GM23338 (cell line): ENCODE measurements at regions not wholly inside any gene's neighbourhood (a gene's known extent, or its start where the extent isn't known, plus 50 kb on each side); places are given as distances from the start of the nearest gene placed in this dataset.

Source experiments
- ATAC-seq: fragments of 200-7000 bp; cut with Tn5 transposase; 3 replicates; pipeline ENCODE4 v1.9.1; 2020
- DNase-seq: peaks from one replicate; pipeline ENCODE4 v3.0.0-alpha.2; 2015; ENCODE audit warnings: low spot score
- H2AFZ ChIP-seq: fragments of 200-600 bp; sonication (generic); 2 replicates; pipeline ENCODE4 v1.8.0; 2016; ENCODE audit warnings: antibody characterized with exemption, mild to moderate bottlenecking, moderate library complexity
- H3F3A ChIP-seq: fragments of 200-600 bp; sonication (generic); replicated peaks from 2 replicates; pipeline ENCODE4 v1.8.0; 2017; ENCODE audit warnings: antibody characterized with exemption, mixed run types, low read depth
- H3K27ac ChIP-seq: fragments of 200-600 bp; sonication (generic); 2 replicates; pipeline ENCODE4 v1.6.1; 2016; ENCODE audit warnings: low read depth
- H3K27me3 ChIP-seq: fragments of 200-600 bp; sonication (generic); 2 replicates; pipeline ENCODE4 v1.8.0; 2016; ENCODE audit warnings: mild to moderate bottlenecking, mixed run types, moderate library complexity; ENCODE audit not compliant: insufficient read depth
- H3K36me3 ChIP-seq: fragments of 200-600 bp; sonication (generic); 2 replicates; pipeline ENCODE4 v1.8.0; 2016; ENCODE audit warnings: mild to moderate bottlenecking; ENCODE audit not compliant: insufficient read depth
- H3K4me1 ChIP-seq: fragments of 200-600 bp; sonication (generic); 2 replicates; pipeline ENCODE4 v1.8.0; 2016; ENCODE audit warnings: mild to moderate bottlenecking, moderate library complexity; ENCODE audit not compliant: insufficient read depth
- H3K4me2 ChIP-seq: fragments of 200-600 bp; sonication (generic); 2 replicates; pipeline ENCODE4 v1.7.1; 2017; ENCODE audit warnings: mixed run types
- H3K4me3 ChIP-seq: fragments of 200-600 bp; sonication (generic); 2 replicates; pipeline ENCODE4 v1.6.1; 2016; ENCODE audit warnings: mixed run types
- H3K79me2 ChIP-seq: fragments of 200-600 bp; sonication (generic); replicated peaks from 2 replicates; pipeline ENCODE4 v1.8.0; 2017; ENCODE audit warnings: mild to moderate bottlenecking; ENCODE audit not compliant: insufficient read depth
- H3K9me2 ChIP-seq: fragments of 200-600 bp; sonication (generic); 2 replicates; pipeline ENCODE4 v1.8.0; 2017; ENCODE audit not compliant: insufficient read depth
- H4K20me1 ChIP-seq: fragments of 200-600 bp; sonication (generic); replicated peaks from 2 replicates; pipeline ENCODE4 v1.8.0; 2017; ENCODE audit warnings: mild to moderate bottlenecking; ENCODE audit not compliant: insufficient read depth
- H3K27ac Mint-ChIP-seq: 2 replicates; pipeline ENCODE4 v1.8.0; 2020; ENCODE audit warnings: inconsistent platforms, mild to moderate bottlenecking, moderate library complexity, mixed read lengths
- H3K27me3 Mint-ChIP-seq: 3 replicates; pipeline ENCODE4 v1.8.0; 2022; ENCODE audit warnings: low read depth, mild to moderate bottlenecking, moderate library complexity, mixed read lengths, inconsistent platforms; ENCODE audit not compliant: insufficient read depth, poor library complexity
- H3K36me3 Mint-ChIP-seq: 3 replicates; pipeline ENCODE4 v1.8.0; 2021; ENCODE audit warnings: low read depth, mild to moderate bottlenecking, inconsistent platforms, moderate library complexity, mixed read lengths
- H3K4me1 Mint-ChIP-seq: 3 replicates; pipeline ENCODE4 v1.8.0; 2020; ENCODE audit warnings: mild to moderate bottlenecking, inconsistent platforms, mixed read lengths
- H3K4me3 Mint-ChIP-seq: 3 replicates; pipeline ENCODE4 v1.8.0; 2021; ENCODE audit warnings: moderate library complexity, mild to moderate bottlenecking, inconsistent platforms, mixed read lengths
- H3K9me3 Mint-ChIP-seq: 3 replicates; pipeline ENCODE4 v1.8.0; 2020; ENCODE audit warnings: moderate library complexity, mild to moderate bottlenecking, inconsistent platforms, mixed read lengths
- CREB1 ChIP-seq: fragments of 250-450 bp; sonication (Bioruptor Pico); IDR thresholded peaks from 2 replicates; pipeline ENCODE4 v1.5.0; 2020; ENCODE audit warnings: low read depth, mild to moderate bottlenecking, moderate library complexity
- EZH2 ChIP-seq: fragments of 200-600 bp; sonication (generic); IDR thresholded peaks from one replicate; pipeline ENCODE4 v1.8.0; 2017; ENCODE audit warnings: antibody characterized with exemption, mild to moderate bottlenecking, low read depth; ENCODE audit not compliant: unreplicated experiment
- EZH2phosphoT487 ChIP-seq: fragments of 200-600 bp; sonication (generic); IDR thresholded peaks from one replicate; pipeline ENCODE4 v1.8.1; 2018; ENCODE audit warnings: antibody characterized with exemption; ENCODE audit not compliant: unreplicated experiment
- JUNB ChIP-seq: IDR thresholded peaks from one replicate; pipeline ENCODE4 v1.6.1; 2016; ENCODE audit warnings: antibody characterized with exemption; ENCODE audit not compliant: unreplicated experiment
- NANOG ChIP-seq: IDR thresholded peaks from 2 replicates; pipeline ENCODE4 v1.6.1; 2016; ENCODE audit warnings: antibody characterized with exemption, borderline replicate concordance
- POLR2AphosphoS5 ChIP-seq: IDR thresholded peaks from 2 replicates; pipeline ENCODE4 v1.6.1; 2016; ENCODE audit warnings: antibody characterized with exemption, low read depth
- STAT1 ChIP-seq: IDR thresholded peaks from one replicate; pipeline ENCODE4 v1.6.1; 2016; ENCODE audit warnings: antibody characterized with exemption; ENCODE audit not compliant: unreplicated experiment
- ZNF114 ChIP-seq: fragments of 250-450 bp; sonication (Bioruptor Pico); IDR thresholded peaks from 2 replicates; pipeline ENCODE4 v1.5.0; 2020; ENCODE audit warnings: mild to moderate bottlenecking, moderate library complexity
- ZNF331 ChIP-seq: fragments of 250-450 bp; sonication (Bioruptor Pico); IDR thresholded peaks from 2 replicates; pipeline ENCODE4 v1.5.0; 2020; ENCODE audit warnings: low read depth, mild to moderate bottlenecking, moderate library complexity
- TF ChIP-seq, protein P1 (sequence below), 2 experiments: fragments of 200-600 bp in 1 of 2; sonication (generic) in 1 of 2; conservative IDR thresholded peaks; 2 replicates each; pipeline versions ENCODE4 v1.5.1 to v1.6.1; 2016 to 2017; ENCODE audit warnings: antibody characterized with exemption in 2 of 2, low read depth in 2 of 2, mild to moderate bottlenecking in 2 of 2, moderate library complexity in 1 of 2
- TF ChIP-seq, protein P2 (sequence below): fragments of 250-450 bp; sonication (Bioruptor Pico); IDR thresholded peaks from 2 replicates; pipeline ENCODE4 v1.5.0; 2020; ENCODE audit warnings: mild to moderate bottlenecking, moderate library complexity
- TF ChIP-seq, protein P3 (sequence below): IDR thresholded peaks from one replicate; pipeline ENCODE4 v1.6.1; 2018; ENCODE audit warnings: antibody characterized with exemption; ENCODE audit not compliant: unreplicated experiment
- TF ChIP-seq, protein P4 (sequence below): IDR thresholded peaks from 2 replicates; pipeline ENCODE4 v1.6.1; 2016; ENCODE audit warnings: antibody characterized with exemption

DNA sequence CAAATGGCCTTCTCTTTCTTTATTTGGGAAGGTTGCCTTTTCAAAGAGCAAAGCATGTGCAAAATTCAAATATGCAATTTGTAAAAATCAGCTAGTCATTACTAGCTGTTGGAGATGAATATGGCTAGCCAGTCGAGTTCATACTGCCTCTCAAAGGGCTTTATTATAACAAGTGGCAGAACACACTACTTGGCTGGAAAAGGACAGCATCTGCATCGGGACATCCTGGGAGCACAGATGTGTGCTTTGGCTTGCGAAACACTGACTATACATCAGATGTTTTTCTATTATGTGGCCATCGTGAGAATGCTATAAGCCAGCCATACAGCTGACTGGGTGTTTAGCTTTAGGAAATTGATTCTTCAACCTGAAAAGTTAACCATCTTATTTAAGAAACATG lies 424.2 kb downstream of the KCTD12 start:
- peaks cover 1% of the 10 kb centered on the region for H3K27me3 Mint-ChIP-seq
- Histone ChIP-seq H4K20me1 (no peaks in the 10 kb centered on the region), H3K27ac (no peak overlapping the region), H3F3A (no peaks in the 10 kb centered on the region), H3K9me2 (no peaks in the 10 kb centered on the region; the same call in 1 of the 2 replicates), H3K27me3 (no peaks in the 10 kb centered on the region), H3K4me1 (peaks cover 10% of the 10 kb centered on the region; the same call in 1 of the 2 replicates), H3K4me2 (no peak overlapping the region), H3K4me3 (no peak overlapping the region), H3K79me2 (no peaks in the 10 kb centered on the region), H2AFZ (no peak overlapping the region), H3K36me3 (no peaks in the 10 kb centered on the region)
- no peak overlapping the region for H3K27ac Mint-ChIP-seq
- H3K4me1 Mint-ChIP-seq, result no peaks in the 10 kb centered on the region; the same call in 1 of the 3 replicates
- no peak for DNase-seq
- TF ChIP-seq STAT1 (no peak), EZH2phosphoT487 (no peak), ZNF114 (CRISPR knock-in tag) (no peak), JUNB (no peak), POLR2AphosphoS5 (no peak), EZH2 (no peak), ZNF331 (no peak), NANOG (no peak), CREB1 (CRISPR knock-in tag) (no peak)
- TF ChIP-seq, protein P1, sequence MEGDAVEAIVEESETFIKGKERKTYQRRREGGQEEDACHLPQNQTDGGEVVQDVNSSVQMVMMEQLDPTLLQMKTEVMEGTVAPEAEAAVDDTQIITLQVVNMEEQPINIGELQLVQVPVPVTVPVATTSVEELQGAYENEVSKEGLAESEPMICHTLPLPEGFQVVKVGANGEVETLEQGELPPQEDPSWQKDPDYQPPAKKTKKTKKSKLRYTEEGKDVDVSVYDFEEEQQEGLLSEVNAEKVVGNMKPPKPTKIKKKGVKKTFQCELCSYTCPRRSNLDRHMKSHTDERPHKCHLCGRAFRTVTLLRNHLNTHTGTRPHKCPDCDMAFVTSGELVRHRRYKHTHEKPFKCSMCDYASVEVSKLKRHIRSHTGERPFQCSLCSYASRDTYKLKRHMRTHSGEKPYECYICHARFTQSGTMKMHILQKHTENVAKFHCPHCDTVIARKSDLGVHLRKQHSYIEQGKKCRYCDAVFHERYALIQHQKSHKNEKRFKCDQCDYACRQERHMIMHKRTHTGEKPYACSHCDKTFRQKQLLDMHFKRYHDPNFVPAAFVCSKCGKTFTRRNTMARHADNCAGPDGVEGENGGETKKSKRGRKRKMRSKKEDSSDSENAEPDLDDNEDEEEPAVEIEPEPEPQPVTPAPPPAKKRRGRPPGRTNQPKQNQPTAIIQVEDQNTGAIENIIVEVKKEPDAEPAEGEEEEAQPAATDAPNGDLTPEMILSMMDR (conservative IDR thresholded peaks at IDR 0.05; ENCODE audit: low read depth in 2 of 2), result no peak
- TF ChIP-seq, protein P2, sequence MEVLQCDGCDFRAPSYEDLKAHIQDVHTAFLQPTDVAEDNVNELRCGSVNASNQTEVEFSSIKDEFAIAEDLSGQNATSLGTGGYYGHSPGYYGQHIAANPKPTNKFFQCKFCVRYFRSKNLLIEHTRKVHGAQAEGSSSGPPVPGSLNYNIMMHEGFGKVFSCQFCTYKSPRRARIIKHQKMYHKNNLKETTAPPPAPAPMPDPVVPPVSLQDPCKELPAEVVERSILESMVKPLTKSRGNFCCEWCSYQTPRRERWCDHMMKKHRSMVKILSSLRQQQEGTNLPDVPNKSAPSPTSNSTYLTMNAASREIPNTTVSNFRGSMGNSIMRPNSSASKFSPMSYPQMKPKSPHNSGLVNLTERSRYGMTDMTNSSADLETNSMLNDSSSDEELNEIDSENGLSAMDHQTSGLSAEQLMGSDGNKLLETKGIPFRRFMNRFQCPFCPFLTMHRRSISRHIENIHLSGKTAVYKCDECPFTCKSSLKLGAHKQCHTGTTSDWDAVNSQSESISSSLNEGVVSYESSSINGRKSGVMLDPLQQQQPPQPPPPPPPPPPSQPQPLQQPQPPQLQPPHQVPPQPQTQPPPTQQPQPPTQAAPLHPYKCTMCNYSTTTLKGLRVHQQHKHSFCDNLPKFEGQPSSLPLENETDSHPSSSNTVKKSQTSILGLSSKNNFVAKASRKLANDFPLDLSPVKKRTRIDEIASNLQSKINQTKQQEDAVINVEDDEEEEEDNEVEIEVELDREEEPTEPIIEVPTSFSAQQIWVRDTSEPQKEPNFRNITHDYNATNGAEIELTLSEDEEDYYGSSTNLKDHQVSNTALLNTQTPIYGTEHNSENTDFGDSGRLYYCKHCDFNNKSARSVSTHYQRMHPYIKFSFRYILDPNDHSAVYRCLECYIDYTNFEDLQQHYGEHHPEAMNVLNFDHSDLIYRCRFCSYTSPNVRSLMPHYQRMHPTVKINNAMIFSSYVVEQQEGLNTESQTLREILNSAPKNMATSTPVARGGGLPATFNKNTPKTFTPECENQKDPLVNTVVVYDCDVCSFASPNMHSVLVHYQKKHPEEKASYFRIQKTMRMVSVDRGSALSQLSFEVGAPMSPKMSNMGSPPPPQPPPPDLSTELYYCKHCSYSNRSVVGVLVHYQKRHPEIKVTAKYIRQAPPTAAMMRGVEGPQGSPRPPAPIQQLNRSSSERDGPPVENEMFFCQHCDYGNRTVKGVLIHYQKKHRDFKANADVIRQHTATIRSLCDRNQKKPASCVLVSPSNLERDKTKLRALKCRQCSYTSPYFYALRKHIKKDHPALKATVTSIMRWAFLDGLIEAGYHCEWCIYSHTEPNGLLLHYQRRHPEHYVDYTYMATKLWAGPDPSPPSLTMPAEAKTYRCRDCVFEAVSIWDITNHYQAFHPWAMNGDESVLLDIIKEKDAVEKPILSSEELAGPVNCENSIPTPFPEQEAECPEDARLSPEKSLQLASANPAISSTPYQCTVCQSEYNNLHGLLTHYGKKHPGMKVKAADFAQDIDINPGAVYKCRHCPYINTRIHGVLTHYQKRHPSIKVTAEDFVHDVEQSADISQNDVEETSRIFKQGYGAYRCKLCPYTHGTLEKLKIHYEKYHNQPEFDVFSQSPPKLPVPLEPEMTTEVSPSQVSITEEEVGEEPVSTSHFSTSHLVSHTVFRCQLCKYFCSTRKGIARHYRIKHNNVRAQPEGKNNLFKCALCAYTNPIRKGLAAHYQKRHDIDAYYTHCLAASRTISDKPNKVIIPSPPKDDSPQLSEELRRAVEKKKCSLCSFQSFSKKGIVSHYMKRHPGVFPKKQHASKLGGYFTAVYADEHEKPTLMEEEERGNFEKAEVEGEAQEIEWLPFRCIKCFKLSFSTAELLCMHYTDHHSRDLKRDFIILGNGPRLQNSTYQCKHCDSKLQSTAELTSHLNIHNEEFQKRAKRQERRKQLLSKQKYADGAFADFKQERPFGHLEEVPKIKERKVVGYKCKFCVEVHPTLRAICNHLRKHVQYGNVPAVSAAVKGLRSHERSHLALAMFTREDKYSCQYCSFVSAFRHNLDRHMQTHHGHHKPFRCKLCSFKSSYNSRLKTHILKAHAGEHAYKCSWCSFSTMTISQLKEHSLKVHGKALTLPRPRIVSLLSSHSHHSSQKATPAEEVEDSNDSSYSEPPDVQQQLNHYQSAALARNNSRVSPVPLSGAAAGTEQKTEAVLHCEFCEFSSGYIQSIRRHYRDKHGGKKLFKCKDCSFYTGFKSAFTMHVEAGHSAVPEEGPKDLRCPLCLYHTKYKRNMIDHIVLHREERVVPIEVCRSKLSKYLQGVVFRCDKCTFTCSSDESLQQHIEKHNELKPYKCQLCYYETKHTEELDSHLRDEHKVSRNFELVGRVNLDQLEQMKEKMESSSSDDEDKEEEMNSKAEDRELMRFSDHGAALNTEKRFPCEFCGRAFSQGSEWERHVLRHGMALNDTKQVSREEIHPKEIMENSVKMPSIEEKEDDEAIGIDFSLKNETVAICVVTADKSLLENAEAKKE (CRISPR knock-in tag), result no peak
- TF ChIP-seq, protein P3, sequence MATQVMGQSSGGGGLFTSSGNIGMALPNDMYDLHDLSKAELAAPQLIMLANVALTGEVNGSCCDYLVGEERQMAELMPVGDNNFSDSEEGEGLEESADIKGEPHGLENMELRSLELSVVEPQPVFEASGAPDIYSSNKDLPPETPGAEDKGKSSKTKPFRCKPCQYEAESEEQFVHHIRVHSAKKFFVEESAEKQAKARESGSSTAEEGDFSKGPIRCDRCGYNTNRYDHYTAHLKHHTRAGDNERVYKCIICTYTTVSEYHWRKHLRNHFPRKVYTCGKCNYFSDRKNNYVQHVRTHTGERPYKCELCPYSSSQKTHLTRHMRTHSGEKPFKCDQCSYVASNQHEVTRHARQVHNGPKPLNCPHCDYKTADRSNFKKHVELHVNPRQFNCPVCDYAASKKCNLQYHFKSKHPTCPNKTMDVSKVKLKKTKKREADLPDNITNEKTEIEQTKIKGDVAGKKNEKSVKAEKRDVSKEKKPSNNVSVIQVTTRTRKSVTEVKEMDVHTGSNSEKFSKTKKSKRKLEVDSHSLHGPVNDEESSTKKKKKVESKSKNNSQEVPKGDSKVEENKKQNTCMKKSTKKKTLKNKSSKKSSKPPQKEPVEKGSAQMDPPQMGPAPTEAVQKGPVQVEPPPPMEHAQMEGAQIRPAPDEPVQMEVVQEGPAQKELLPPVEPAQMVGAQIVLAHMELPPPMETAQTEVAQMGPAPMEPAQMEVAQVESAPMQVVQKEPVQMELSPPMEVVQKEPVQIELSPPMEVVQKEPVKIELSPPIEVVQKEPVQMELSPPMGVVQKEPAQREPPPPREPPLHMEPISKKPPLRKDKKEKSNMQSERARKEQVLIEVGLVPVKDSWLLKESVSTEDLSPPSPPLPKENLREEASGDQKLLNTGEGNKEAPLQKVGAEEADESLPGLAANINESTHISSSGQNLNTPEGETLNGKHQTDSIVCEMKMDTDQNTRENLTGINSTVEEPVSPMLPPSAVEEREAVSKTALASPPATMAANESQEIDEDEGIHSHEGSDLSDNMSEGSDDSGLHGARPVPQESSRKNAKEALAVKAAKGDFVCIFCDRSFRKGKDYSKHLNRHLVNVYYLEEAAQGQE, result no peak
- TF ChIP-seq, protein P4, sequence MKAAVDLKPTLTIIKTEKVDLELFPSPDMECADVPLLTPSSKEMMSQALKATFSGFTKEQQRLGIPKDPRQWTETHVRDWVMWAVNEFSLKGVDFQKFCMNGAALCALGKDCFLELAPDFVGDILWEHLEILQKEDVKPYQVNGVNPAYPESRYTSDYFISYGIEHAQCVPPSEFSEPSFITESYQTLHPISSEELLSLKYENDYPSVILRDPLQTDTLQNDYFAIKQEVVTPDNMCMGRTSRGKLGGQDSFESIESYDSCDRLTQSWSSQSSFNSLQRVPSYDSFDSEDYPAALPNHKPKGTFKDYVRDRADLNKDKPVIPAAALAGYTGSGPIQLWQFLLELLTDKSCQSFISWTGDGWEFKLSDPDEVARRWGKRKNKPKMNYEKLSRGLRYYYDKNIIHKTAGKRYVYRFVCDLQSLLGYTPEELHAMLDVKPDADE, result no peak
- H3K4me3 Mint-ChIP-seq, result no peak overlapping the region
- ATAC-seq, result no peak
- no peaks in the 10 kb centered on the region for H3K9me3 Mint-ChIP-seq
- no peaks in the 10 kb centered on the region for H3K36me3 Mint-ChIP-seq
